Stimulated activated memory B cell treated with anti-CD40 and anti-IgM and Interleukin-4, amounts not matched to agents 10 μg/mL and 1 μg/mL and 100 μg/mL, for 72 hours (primary cell): ENCODE measurements at regions not wholly inside any gene's neighbourhood (a gene's known extent, or its start where the extent isn't known, plus 50 kb on each side); places are given as distances from the start of the nearest gene placed in this dataset.

Experiments
- ATAC-seq: fragments of 150-1000 bp; cut with Tn5 transposase; 2 replicates; pipeline ENCODE4 v1.10.0; 2021
- H3K27ac Mint-ChIP-seq: one replicate; pipeline ENCODE4 v1.8.0; 2022; ENCODE audit warnings: mild to moderate bottlenecking, mixed read lengths
- H3K27me3 Mint-ChIP-seq: one replicate; pipeline ENCODE4 v1.8.0; 2022; ENCODE audit warnings: mixed read lengths
- H3K36me3 Mint-ChIP-seq: one replicate; pipeline ENCODE4 v1.8.0; 2022; ENCODE audit warnings: mixed read lengths
- H3K4me1 Mint-ChIP-seq: one replicate; pipeline ENCODE4 v1.8.0; 2022; ENCODE audit warnings: mixed read lengths
- H3K4me3 Mint-ChIP-seq: one replicate; pipeline ENCODE4 v1.8.0; 2022; ENCODE audit warnings: mild to moderate bottlenecking, moderate library complexity, mixed read lengths
- H3K9me3 Mint-ChIP-seq: one replicate; pipeline ENCODE4 v1.8.0; 2022; ENCODE audit warnings: mixed read lengths

DNA sequence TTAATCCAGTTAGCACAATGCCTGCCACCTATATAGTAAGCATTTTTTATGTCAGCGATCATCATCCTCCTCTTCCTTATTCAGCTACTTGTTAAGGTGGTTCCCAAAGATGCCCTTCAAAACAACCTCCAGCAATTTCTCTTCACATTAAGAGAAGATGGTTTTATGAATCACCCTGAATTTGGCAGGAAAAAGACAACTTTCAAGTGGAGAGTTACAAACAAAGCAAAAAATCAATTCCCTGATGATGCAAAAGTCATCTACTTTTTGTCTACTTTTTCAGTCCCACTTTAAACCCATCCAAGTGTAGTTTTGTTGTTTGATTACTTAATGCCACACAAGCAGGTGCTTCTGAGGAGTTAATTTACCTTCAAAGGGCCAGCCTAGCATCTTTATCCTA lies 139.1 kb upstream of the SERP2 start:
- no peak overlapping the region for H3K4me3 Mint-ChIP-seq
- no peaks in the 10 kb centered on the region for H3K4me1 Mint-ChIP-seq
- no peaks in the 10 kb centered on the region for H3K9me3 Mint-ChIP-seq
- no peaks in the 10 kb centered on the region for H3K27me3 Mint-ChIP-seq
- no peak overlapping the region for H3K27ac Mint-ChIP-seq
- no peaks in the 10 kb centered on the region for H3K36me3 Mint-ChIP-seq
- no peak for ATAC-seq

DNA sequence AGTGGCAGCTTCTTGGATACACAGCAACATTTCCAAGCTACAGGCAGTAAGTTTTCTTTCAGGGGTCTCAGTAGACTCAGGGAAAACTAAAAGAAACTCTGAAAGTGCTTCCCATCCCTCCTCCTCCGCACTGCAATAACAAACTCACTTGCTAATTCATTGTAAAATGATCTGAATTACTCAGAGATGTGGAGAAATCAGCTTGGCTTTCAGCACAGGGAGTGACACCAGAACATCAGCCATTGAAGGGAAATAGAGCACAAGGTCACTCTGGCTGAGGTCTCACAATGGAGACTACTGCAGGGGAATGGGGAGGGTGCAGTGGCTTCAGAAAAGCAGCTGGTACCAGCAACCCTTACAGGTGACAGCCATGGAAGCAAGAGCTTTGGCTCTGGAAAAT lies 137.3 kb upstream of the SERP2 start:
- H3K27ac Mint-ChIP-seq, result no peak overlapping the region
- peaks cover 10% of the 10 kb centered on the region for H3K27me3 Mint-ChIP-seq
- H3K36me3 Mint-ChIP-seq, result no peaks in the 10 kb centered on the region
- no peak for ATAC-seq
- no peak overlapping the region for H3K4me3 Mint-ChIP-seq
- no peaks in the 10 kb centered on the region for H3K9me3 Mint-ChIP-seq
- no peaks in the 10 kb centered on the region for H3K4me1 Mint-ChIP-seq

DNA sequence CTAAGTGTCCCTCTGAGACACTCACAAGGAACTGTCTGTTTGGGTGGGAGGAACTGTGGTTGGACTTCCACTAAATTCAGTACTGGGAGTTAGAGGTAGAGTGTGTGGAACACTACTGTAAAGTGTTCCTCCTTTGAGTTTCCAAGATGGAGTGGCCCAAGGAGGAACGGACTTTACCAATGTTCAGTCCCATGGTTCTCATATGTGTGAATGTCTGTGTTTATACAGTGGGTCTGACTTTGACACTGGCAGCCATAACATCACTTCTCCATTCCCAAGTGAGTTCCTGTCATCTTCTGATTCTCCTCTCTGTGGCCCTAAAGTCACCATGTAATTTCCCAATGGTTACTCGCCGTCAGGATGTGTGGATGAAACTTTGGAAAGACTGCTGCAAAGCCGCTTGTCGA lies 136.8 kb upstream of the SERP2 start:
- Mint-ChIP-seq H3K36me3 (no peaks in the 10 kb centered on the region), H3K27ac (no peak overlapping the region), H3K4me1 (no peaks in the 10 kb centered on the region), H3K27me3 (peaks cover 14% of the 10 kb centered on the region), H3K4me3 (no peak overlapping the region), H3K9me3 (no peaks in the 10 kb centered on the region)
- ATAC-seq, result no peak

DNA sequence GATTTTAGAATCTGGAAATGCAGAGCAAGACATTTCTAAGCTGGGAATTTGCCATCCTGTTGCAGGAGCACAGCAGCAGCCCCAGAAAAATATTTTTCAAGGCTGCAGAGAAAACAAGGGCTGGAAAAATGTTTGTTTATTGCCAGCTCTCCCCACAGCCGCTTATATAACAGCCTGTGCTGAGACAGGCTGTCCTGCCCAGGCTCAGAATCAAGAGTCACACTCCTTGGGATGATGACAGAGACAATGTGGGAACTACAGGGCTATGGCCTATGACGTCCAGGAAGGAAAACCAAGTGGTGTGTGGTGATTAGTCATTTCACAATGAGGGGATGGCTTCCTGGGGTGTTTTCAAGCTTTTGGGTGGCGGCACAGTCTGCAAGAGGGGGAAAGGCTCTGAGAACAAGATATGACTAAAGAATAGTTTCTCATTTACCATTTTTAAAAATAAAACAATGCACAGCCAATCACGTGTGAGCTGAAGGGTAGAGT lies 136.3 kb upstream of the SERP2 start:
- peak; percentile 46 for ATAC-seq
- H3K4me1 Mint-ChIP-seq, result no peaks in the 10 kb centered on the region

DNA sequence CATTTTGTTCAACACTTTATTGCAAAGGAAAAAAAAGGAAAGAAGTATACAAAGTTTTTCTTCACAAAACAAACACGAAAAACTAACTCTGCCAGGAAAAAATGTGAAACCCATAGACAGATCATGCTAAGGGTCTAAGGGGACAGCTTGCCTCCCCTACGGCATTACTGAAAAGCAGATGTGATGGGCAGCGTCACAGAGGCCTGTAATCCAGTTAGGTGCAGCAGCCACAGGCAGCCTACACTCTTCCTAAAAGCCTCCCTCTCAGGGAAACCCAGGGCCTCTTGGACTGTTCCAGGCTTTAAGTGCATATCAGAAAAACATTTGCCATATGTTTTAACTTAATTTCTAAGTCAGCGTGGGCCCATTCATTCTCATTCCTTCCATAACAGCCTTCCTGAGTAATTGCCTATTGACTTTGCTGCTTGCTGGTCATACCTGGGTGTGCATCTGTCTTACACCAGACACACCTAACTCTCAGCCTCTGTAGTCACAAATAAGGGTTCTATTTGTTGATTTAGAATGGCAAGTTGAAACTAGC lies 135.7 kb upstream of the SERP2 start:
- peaks cover 18% of the 10 kb centered on the region for H3K27me3 Mint-ChIP-seq
- no peaks in the 10 kb centered on the region for H3K9me3 Mint-ChIP-seq
- no peak for ATAC-seq
- H3K36me3 Mint-ChIP-seq, result no peaks in the 10 kb centered on the region
- H3K27ac Mint-ChIP-seq, result no peak overlapping the region
- no peak overlapping the region for H3K4me3 Mint-ChIP-seq
- H3K4me1 Mint-ChIP-seq, result no peaks in the 10 kb centered on the region

More for the DNA sequence above, 136.3 kb upstream of the SERP2 start:
- peaks cover 18% of the 10 kb centered on the region for H3K27me3 Mint-ChIP-seq
- no peak overlapping the region for H3K27ac Mint-ChIP-seq
- H3K36me3 Mint-ChIP-seq, result no peaks in the 10 kb centered on the region
- H3K9me3 Mint-ChIP-seq, result no peaks in the 10 kb centered on the region
- no peak overlapping the region for H3K4me3 Mint-ChIP-seq

DNA sequence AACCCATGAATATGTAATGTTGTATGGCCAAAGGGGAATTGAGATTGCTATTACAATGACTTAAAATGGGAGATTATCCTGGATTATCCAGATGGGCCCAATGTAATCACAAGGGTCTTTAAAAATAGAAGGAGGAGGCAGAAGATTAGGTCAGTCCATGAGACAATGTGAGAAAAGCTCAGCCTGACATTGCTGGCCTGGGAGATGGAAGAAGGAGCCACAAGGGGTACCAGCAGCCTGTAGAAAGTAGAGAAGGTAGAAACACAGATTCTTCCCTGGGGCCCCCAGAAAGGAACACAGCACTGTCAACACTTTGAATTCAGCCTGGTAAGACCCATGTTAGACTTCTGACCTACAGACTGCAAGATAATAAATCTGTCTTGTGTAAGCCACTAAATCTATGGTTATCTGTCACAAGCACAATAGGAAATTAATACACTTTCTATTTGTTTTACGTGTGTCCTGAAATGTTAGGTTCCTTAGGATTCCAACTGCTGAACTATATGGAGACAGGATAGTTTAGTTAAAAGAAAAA lies 132.9 kb upstream of the SERP2 start:
- Mint-ChIP-seq H3K27me3 (peaks cover 18% of the 10 kb centered on the region), H3K4me1 (no peaks in the 10 kb centered on the region), H3K4me3 (no peak overlapping the region), H3K36me3 (no peaks in the 10 kb centered on the region), H3K9me3 (no peaks in the 10 kb centered on the region), H3K27ac (no peak overlapping the region)
- ATAC-seq, result no peak

DNA sequence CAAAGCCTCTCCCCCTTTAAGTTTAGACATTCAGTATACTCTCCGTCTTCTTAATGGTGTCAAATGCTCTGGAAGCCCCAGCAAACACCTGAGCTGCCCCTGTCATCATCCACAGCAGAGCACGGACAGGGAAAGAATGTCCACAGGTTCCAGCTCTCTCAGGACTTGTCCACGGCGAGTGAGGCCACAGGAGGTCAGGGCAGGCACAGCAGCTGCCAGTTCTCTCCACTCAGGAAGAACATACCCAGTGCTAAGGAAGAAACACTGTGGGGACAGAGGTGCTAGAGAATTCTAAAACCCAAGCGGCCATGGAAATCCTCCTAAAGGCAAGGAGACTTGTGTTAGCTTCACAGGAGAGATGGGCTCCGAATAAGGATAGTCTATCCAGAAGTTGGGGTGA lies 132.0 kb upstream of the SERP2 start:
- no peaks in the 10 kb centered on the region for H3K4me1 Mint-ChIP-seq
- no peaks in the 10 kb centered on the region for H3K36me3 Mint-ChIP-seq
- no peak for ATAC-seq
- H3K9me3 Mint-ChIP-seq, result no peaks in the 10 kb centered on the region
- H3K4me3 Mint-ChIP-seq, result no peak overlapping the region
- peaks cover 18% of the 10 kb centered on the region for H3K27me3 Mint-ChIP-seq
- no peak overlapping the region for H3K27ac Mint-ChIP-seq

DNA sequence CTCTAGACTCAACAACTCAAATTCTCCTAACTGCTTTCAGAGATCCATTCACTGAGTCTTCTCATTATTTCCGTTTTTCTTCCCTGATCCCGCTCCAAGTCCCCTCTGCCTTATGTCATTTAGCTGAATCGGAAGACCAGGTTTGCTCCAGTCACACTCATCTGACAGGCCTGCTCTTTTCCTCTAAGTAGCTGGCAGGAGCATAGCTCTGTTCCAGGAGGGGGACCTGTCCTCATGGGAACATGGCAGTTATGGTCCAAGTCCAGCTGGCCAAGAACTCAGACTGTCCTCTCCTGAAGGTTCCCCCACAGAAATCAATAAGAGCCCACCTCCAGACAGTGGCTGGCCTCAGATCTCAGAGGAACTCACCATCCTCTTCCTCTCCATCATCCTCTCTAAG lies 130.9 kb upstream of the SERP2 start:
- Mint-ChIP-seq H3K4me1 (no peaks in the 10 kb centered on the region), H3K36me3 (no peaks in the 10 kb centered on the region), H3K9me3 (no peaks in the 10 kb centered on the region), H3K4me3 (no peak overlapping the region), H3K27me3 (peaks cover 18% of the 10 kb centered on the region), H3K27ac (no peak overlapping the region)
- ATAC-seq, result no peak

DNA sequence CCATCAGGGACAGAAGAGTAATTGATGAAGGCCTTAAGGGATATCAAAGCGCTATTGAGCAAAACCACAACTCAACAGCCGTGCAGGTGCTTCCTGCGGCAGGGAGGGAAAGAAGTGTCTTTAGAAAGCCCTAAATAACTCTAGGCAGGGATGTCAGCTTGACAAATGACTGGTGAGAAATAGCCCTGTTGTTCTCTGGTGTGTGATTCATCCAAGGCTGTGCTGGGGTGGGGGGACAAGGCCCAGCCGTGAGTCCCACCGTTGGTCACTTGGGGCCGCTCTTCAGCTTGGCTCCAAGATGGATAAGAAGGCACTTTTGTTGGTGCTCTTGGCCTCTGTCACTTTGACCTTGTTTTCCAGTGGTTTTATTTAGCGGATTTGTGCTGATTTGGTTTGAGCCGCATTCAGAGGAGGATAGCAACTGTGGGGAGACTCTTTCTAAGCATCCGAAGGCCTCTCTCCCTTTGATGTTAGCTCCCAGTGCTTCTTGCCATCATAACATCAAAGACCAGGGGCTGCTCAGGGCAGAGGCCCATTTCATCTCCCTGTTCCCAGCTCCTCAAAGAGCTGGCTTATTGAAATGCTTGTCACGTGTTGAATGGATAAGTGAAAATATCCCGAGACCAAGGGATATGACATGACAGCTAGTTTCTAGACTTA lies 130.3 kb upstream of the SERP2 start:
- no peaks in the 10 kb centered on the region for H3K4me1 Mint-ChIP-seq
- peak; percentile 36 for ATAC-seq
- H3K27ac Mint-ChIP-seq, result no peak overlapping the region
- H3K27me3 Mint-ChIP-seq, result peaks cover 18% of the 10 kb centered on the region
- no peaks in the 10 kb centered on the region for H3K9me3 Mint-ChIP-seq
- H3K36me3 Mint-ChIP-seq, result no peaks in the 10 kb centered on the region
- no peak overlapping the region for H3K4me3 Mint-ChIP-seq

DNA sequence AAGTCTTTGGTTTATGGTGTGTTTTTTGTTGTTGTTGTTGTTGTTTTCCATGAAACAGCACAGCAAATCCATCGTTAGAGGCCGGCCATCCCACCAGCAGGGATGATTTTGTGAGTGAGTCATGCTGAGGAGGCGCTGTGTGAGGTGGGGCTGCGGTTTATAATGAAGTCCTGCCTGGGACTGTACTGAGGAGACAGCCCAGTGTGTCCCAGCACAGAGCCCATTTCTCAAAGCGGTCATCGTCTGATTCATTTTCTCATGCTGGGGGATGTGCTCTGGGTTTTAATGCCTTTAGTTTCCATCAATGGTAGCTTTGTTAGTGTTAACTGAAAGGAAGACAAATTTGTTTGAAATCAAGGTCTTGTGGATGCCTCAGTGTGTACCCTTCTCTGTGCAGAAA lies 129.3 kb upstream of the SERP2 start:
- Mint-ChIP-seq H3K4me1 (no peaks in the 10 kb centered on the region), H3K4me3 (no peak overlapping the region), H3K27me3 (peaks cover 18% of the 10 kb centered on the region), H3K27ac (no peak overlapping the region), H3K36me3 (no peaks in the 10 kb centered on the region), H3K9me3 (no peaks in the 10 kb centered on the region)
- ATAC-seq, result no peak

DNA sequence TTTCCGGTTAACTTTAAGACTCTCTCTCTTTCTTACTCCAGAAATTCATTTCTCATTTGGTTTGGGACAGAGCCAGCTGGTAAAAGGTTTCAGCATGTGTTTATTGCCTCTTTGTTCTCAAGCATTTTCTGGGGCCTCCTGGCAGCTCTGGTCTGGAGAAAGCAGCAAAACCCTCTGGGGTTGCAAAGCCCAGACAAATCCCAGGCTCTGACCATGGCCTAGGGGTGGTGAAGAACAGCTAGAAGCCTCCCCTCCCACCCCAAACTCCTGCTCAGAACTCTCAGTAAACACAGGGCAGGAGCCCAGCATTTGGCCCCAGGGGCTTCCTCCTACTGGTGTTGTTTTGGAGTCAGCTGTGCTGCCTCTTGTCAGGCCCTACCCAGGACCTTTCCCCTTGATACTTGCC lies 124.2 kb upstream of the SERP2 start:
- no peaks in the 10 kb centered on the region for H3K36me3 Mint-ChIP-seq
- H3K4me1 Mint-ChIP-seq, result no peaks in the 10 kb centered on the region
- ATAC-seq, result no peak
- no peaks in the 10 kb centered on the region for H3K9me3 Mint-ChIP-seq
- no peaks in the 10 kb centered on the region for H3K27me3 Mint-ChIP-seq
- H3K4me3 Mint-ChIP-seq, result no peak overlapping the region
- H3K27ac Mint-ChIP-seq, result no peak overlapping the region

DNA sequence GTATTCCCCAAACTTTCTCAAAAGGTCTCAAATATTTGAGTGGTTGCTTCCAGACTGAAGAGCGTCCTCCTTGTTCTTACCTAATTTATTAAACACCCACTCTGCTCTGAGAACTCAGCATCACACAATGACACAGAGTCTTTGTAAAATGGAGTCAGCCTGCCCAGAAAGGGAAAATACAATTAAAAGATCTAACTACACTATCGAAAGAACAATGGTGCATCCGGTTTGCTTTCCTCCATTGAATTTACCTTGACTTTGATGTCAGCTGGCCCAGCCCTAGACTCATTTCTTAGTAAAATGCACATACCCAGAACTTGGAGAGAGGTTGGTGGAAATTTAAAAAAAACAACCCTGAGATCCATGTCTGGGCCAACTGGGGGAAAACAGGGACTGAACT lies 120.7 kb upstream of the SERP2 start:
- Mint-ChIP-seq H3K27me3 (no peaks in the 10 kb centered on the region), H3K4me3 (no peak overlapping the region), H3K9me3 (no peaks in the 10 kb centered on the region), H3K36me3 (no peaks in the 10 kb centered on the region), H3K27ac (no peak overlapping the region), H3K4me1 (no peaks in the 10 kb centered on the region)
- no peak for ATAC-seq

DNA sequence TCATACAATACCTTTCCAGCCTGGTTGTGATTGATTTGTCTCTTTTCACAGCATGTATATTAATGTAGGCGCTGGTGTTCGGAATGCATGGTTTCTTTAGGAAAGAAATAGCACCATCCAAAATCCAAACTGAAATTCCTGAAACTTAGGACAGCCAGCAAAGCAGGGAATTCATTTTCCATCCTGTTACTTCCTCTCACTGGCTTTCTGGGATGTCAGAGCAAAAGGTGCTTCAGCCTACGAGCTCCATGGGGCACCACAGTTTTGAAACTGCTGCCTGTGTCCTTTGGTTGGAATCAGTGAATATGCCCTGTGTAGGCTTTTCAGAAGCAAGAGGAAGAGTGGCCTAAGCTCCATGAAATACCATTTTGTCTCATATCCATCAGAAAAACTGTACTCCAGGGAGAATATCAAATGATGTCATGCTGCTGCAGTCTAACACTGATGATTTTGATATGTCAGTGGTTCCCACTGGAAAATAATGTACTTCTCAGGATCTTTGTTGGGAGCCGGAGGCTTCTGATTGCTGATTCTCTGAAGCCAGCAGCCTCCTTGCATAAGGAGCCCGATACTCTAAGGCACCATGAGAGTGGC lies 117.8 kb upstream of the SERP2 start:
- H3K27me3 Mint-ChIP-seq, result no peaks in the 10 kb centered on the region
- H3K4me1 Mint-ChIP-seq, result peaks cover 12% of the 10 kb centered on the region
- H3K36me3 Mint-ChIP-seq, result no peaks in the 10 kb centered on the region
- H3K27ac Mint-ChIP-seq, result no peak overlapping the region
- H3K9me3 Mint-ChIP-seq, result no peaks in the 10 kb centered on the region
- no peak overlapping the region for H3K4me3 Mint-ChIP-seq
- ATAC-seq, result no peak

DNA sequence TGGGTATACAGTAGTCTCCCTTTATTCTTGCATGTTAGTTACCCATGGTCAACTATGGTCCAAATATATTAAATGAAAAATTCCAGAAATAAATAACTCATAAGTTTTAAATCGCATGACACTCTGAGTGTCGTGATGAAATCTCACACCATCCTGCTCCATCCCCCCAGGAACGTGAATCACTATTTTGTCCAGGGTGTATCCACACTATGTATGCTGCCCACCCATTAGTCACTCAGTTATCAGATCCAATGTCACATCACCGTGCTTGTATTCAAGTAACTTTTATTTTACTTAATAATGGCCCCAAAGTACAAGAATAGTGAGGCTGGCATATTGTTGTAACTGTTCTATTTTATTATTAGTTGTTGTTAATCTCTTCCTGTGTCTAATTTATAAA lies 115.8 kb upstream of the SERP2 start:
- H3K27ac Mint-ChIP-seq, result no peak overlapping the region
- H3K36me3 Mint-ChIP-seq, result no peaks in the 10 kb centered on the region
- H3K4me3 Mint-ChIP-seq, result no peak overlapping the region
- H3K9me3 Mint-ChIP-seq, result no peaks in the 10 kb centered on the region
- H3K27me3 Mint-ChIP-seq, result no peaks in the 10 kb centered on the region
- ATAC-seq, result no peak
- peaks cover 12% of the 10 kb centered on the region for H3K4me1 Mint-ChIP-seq

DNA sequence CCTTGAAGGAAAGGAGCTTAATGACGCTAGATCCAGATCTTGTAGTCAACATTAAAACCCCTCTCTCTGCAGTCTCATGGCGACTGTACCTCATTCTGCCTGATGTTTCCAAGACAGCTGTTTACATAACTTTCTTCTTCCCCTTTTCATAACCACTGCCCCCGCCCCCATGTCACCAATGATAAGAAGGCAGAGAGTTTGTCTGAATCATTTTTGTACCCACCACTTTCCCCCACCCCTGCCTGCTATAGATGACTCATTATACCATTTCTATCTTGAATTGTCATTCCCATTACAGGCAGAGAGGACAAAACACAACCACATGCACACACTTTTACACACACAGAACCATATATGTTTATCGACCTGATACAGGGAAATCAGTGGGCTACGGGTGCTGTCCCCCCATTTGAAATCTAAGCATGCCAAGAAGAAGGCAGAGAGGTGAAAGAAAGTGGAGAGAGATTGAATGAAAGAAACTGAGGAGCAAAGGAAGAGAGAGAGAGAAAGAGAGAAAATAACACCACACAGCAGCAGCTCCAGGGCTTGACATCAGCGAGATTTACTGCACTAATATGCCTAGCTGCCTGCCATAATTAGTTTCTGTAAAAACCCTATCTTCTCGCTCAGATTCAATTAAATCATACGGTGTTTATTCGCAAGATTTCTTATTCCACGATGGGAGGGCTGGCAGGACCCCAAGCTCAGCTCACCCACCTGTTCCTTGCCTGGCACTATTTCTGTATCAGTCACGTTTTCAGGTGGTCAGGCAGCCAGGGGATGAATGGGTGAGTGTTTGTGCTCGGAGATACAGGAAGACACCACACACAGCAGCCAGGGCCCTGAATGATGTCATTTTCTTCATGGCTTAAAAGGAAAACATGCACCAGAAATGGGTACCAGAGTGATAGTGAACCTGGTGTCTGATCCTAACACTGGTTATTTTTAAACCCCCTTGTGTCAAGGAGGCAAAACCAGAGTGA lies 114.3 kb upstream of the SERP2 start:
- peak; percentile 96 for ATAC-seq
- Mint-ChIP-seq H3K9me3 (no peaks in the 10 kb centered on the region), H3K4me1 (peaks cover 12% of the 10 kb centered on the region), H3K4me3 (peak overlapping the region; percentile 73), H3K27ac (peak overlapping the region; percentile 58), H3K36me3 (no peaks in the 10 kb centered on the region), H3K27me3 (peaks cover 3% of the 10 kb centered on the region)
